AG09309 (cell line): ENCODE measurements at regions not wholly inside any gene's neighbourhood (a gene's known extent, or its start where the extent isn't known, plus 50 kb on each side); places are given as distances from the start of the nearest gene placed in this dataset.

Experiments used
- DNase-seq: peaks from one replicate; pipeline ENCODE4 v3.0.0-alpha.2; 2010; ENCODE audit warnings: low read depth
- H3K4me3 ChIP-seq: 2 replicates; pipeline ENCODE4 v1.5.1; 2011; ENCODE audit warnings: mild to moderate bottlenecking, low read depth, low read length, moderate library complexity; ENCODE audit not compliant: control insufficient read depth
- CTCF ChIP-seq: IDR thresholded peaks from 2 replicates; pipeline ENCODE4 v1.5.1; 2011; ENCODE audit warnings: mild to moderate bottlenecking, low read depth, low read length, inconsistent platforms; ENCODE audit not compliant: insufficient read depth, control insufficient read depth; ENCODE audit errors: missing control alignments

- DNase-seq: no peak
- TF ChIP-seq CTCF: no peak
- no peak overlapping the region for H3K4me3 ChIP-seq
Measured at GRCh38 chr12:78330131-78330530, 499.4 kb downstream of the NAV3 start.

- DNase-seq: no peak
Measured at GRCh38 chr12:78331181-78331580, 500.5 kb downstream of the NAV3 start.

GRCh38 chr12:78331753-78332152, 501.1 kb downstream of the NAV3 start:
- TF ChIP-seq CTCF: no peak
- no peak for DNase-seq

More at GRCh38 chr12:78331181-78331580, 500.5 kb downstream of the NAV3 start:
- no peak overlapping the region for H3K4me3 ChIP-seq
- TF ChIP-seq CTCF: no peak

GRCh38 chr12:78338054-78338785, 507.5 kb downstream of the NAV3 start:
- TF ChIP-seq CTCF: no peak
- H3K4me3 ChIP-seq: no peak overlapping the region
- no peak for DNase-seq

More at GRCh38 chr12:78331753-78332152, 501.1 kb downstream of the NAV3 start:
- H3K4me3 ChIP-seq: no peak overlapping the region

- no peak for TF ChIP-seq CTCF
- no peak overlapping the region for H3K4me3 ChIP-seq
- DNase-seq: no peak
Measured at GRCh38 chr12:78340406-78340805, 509.7 kb downstream of the NAV3 start.

- no peak for DNase-seq
- no peak for TF ChIP-seq CTCF
- no peak overlapping the region for H3K4me3 ChIP-seq
Measured at GRCh38 chr12:78343657-78344056, 513.0 kb downstream of the NAV3 start.
